GM12878 (cell line): ENCODE measurements at regions not wholly inside any gene's neighbourhood (a gene's known extent, or its start where the extent isn't known, plus 50 kb on each side); places are given as distances from the start of the nearest gene placed in this dataset.

Source experiments
- ATAC-seq: fragments of 200-7000 bp; cut with Tn5 transposase; 3 replicates; pipeline ENCODE4 v1.9.1; 2020; ENCODE audit warnings: mild to moderate bottlenecking, moderate library complexity
- BruUV-seq: library from RNA; stranded (reverse); fragments of 400-500 nt; replicated peaks from 2 replicates; lab custom pipeline; 2021; lab: Mats Ljungman, UMichigan
- CTCF ChIA-PET: fragments of 300-600 bp; sonication (Branson Sonifier 250); formaldehyde crosslinking; extraction: SDS; loops from one replicate; lab custom pipeline; 2021; ENCODE audit warnings: inconsistent platforms; lab: Yijun Ruan, JAX
- POLR2A ChIA-PET: fragments of 350-600 bp; formaldehyde crosslinking; extraction: SDS; loops from one replicate; lab custom pipeline; 2021; ENCODE audit warnings: inconsistent platforms; lab: Charles Lee
- RAD21 ChIA-PET: fragments of 300-600 bp; sonication (Branson Sonifier 250); formaldehyde crosslinking; loops from one replicate; lab custom pipeline; 2023; ENCODE audit warnings: antibody characterized with exemption; ENCODE audit not compliant: unreplicated experiment; lab: Charles Lee
- SMC1A ChIA-PET: fragments of 300-600 bp; sonication (Branson Sonifier 250); formaldehyde crosslinking; loops from one replicate; lab custom pipeline; 2023; ENCODE audit not compliant: unreplicated experiment, uncharacterized antibody; lab: Charles Lee
- DNase-seq: peaks from one replicate; pipeline ENCODE4 v3.0.0-alpha.2; 2011; ENCODE audit warnings: low read depth, low spot score
- FAIRE-seq: peaks from 3 replicates; lab custom pipeline; 2011; peaks lifted over from hg19 to GRCh38; lab: Jason Lieb, UNC
- H2AFZ ChIP-seq: 2 replicates; pipeline ENCODE4 v1.6.0; 2011; ENCODE audit warnings: low read depth, low read length, control low read depth; ENCODE audit not compliant: control insufficient read depth
- H3K27ac ChIP-seq: 2 replicates; pipeline ENCODE4 v1.5.1; 2011; ENCODE audit warnings: control low read depth; ENCODE audit not compliant: control insufficient read depth, insufficient read depth
- H3K27me3 ChIP-seq, 2 experiments: replicated peaks in 1 of 2; 2 replicates each; pipeline versions ENCODE4 v1.6.0 to v1.6.1; 2011; ENCODE audit warnings: low read length in 1 of 2; ENCODE audit not compliant: control insufficient read depth in 2 of 2, insufficient read depth in 2 of 2
- H3K36me3 ChIP-seq, 2 experiments: 2 replicates each; pipeline ENCODE4 v1.5.1; 2011; ENCODE audit warnings: low read length in 1 of 2; ENCODE audit not compliant: control insufficient read depth in 2 of 2, insufficient read depth in 2 of 2
- H3K4me1 ChIP-seq: 2 replicates; pipeline ENCODE4 v1.6.1; 2011; ENCODE audit warnings: mild to moderate bottlenecking, low read length, moderate library complexity, mixed read lengths; ENCODE audit not compliant: control insufficient read depth, insufficient read depth
- H3K4me2 ChIP-seq: 2 replicates; pipeline ENCODE4 v1.6.0; 2011; ENCODE audit warnings: control low read depth; ENCODE audit not compliant: control insufficient read depth, insufficient read depth
- H3K4me3 ChIP-seq: fragments of 200-600 bp; sonication (generic); 2 replicates; pipeline ENCODE4 v1.5.1; 2016
- H3K79me2 ChIP-seq: 2 replicates; pipeline ENCODE4 v1.6.0; 2011; ENCODE audit warnings: low read length; ENCODE audit not compliant: control insufficient read depth, insufficient read depth
- H3K9ac ChIP-seq: 2 replicates; pipeline ENCODE4 v1.8.0; 2011; ENCODE audit warnings: low read length, control low read depth, mixed read lengths; ENCODE audit not compliant: control insufficient read depth, insufficient read depth
- H3K9me3 ChIP-seq: replicated peaks from 3 replicates; pipeline ENCODE4 v1.5.1; 2011; ENCODE audit warnings: mild to moderate bottlenecking, low read length; ENCODE audit not compliant: control insufficient read depth, insufficient read depth
- H4K20me1 ChIP-seq: 2 replicates; pipeline ENCODE4 v1.6.0; 2011; ENCODE audit not compliant: control insufficient read depth, insufficient read depth
- EED ChIP-seq: sonication (generic); IDR thresholded peaks from 2 replicates; pipeline ENCODE4 v1.6.1; 2016; ENCODE audit warnings: antibody characterized with exemption, low read depth
- RELB ChIP-seq: fragments of 450-650 bp; IDR thresholded peaks from 2 replicates; pipeline ENCODE4 v1.6.1; 2017; ENCODE audit warnings: low read depth, mild to moderate bottlenecking, moderate library complexity
- SUPT20H ChIP-seq: IDR thresholded peaks from 2 replicates; pipeline ENCODE4 v1.6.1; 2011; ENCODE audit warnings: low read depth, mild to moderate bottlenecking, low read length, moderate library complexity, borderline replicate concordance; ENCODE audit not compliant: control insufficient read depth
- TAF1 ChIP-seq: IDR thresholded peaks from 2 replicates; pipeline ENCODE4 v1.6.1; 2011; ENCODE audit warnings: mild to moderate bottlenecking, low read depth, low read length, borderline replicate concordance
- USF2 ChIP-seq: IDR thresholded peaks from 2 replicates; pipeline ENCODE4 v1.6.1; 2011; ENCODE audit warnings: low read depth, low read length, improper control_type of control experiment, borderline replicate concordance
- ZNF24 ChIP-seq: fragments of 450-650 bp; IDR thresholded peaks from 2 replicates; pipeline ENCODE4 v1.6.1; 2017; ENCODE audit warnings: antibody characterized with exemption, mild to moderate bottlenecking
- ZNF622 ChIP-seq: fragments of 450-650 bp; IDR thresholded peaks from 2 replicates; pipeline ENCODE4 v1.6.1; 2017; ENCODE audit warnings: mild to moderate bottlenecking, inconsistent platforms
- ZZZ3 ChIP-seq: IDR thresholded peaks from 2 replicates; pipeline ENCODE4 v1.6.1; 2011; ENCODE audit warnings: low read depth; ENCODE audit not compliant: control insufficient read depth, insufficient read length
- in situ Hi-C: fragments of 300-500 bp; cut with MboI; formaldehyde crosslinking; loops from 9 replicates; pipeline ENCODE4 v1.14.3; 2018; ENCODE audit warnings: mixed read lengths
- intact Hi-C: fragments of 100-400 bp; cut with micrococcal nuclease; formaldehyde crosslinking; loops from one replicate; pipeline ENCODE4 v1.14.2; 2022; ENCODE audit not compliant: unreplicated experiment

GRCh38 chr1:71267220-71267619, 186.4 kb upstream of the ZRANB2 start:
- H2AFZ ChIP-seq, result no peak overlapping the region
- H3K9ac ChIP-seq, result no peak overlapping the region
- no peak for FAIRE-seq
- H3K9me3 ChIP-seq, result no peaks in the 10 kb centered on the region
- H3K79me2 ChIP-seq, result no peaks in the 10 kb centered on the region
- no peak for DNase-seq
- no peak overlapping the region for H3K27ac ChIP-seq
- no peak for TF ChIP-seq TAF1
- TF ChIP-seq RELB, result no peak
- no peak for TF ChIP-seq USF2
- TF ChIP-seq ZZZ3, result no peak
- no peak for TF ChIP-seq SUPT20H
- TF ChIP-seq ZNF24, result no peak
- TF ChIP-seq ZNF622, result no peak
- no peak for TF ChIP-seq EED
- in situ Hi-C loops (no loop called here), intact Hi-C loops (no loop called here)
- no peaks in the 10 kb centered on the region for H4K20me1 ChIP-seq
- no peak for ATAC-seq
- ChIA-PET RAD21 (interaction anchor here (0.8 kb wide), 1 partner anchor 25 kb away, joined by 3 read pairs; no protein-coding TSS in a partner anchor), POLR2A (no interaction called here), SMC1A (no interaction called here), CTCF (no interaction called here)
- no peaks in the 10 kb centered on the region for H3K36me3 ChIP-seq
- no peak overlapping the region for H3K4me3 ChIP-seq
- BruUV-seq, result no TSS peak
- H3K4me1 ChIP-seq, result no peaks in the 10 kb centered on the region
- H3K27me3 ChIP-seq, result no peaks in the 10 kb centered on the region
- H3K4me2 ChIP-seq, result no peak overlapping the region
